ENCODE measurements at regions not wholly inside any gene's neighbourhood (a gene's known extent, or its start where the extent isn't known, plus 50 kb on each side); places are given as distances from the start of the nearest gene placed in this dataset.

GRCh38 chr2:156728328-156728727, 292.1 kb downstream of the GPD2 start (continued):
- TF ChIP-seq EZH2 (IDR thresholded peaks at IDR 0.05; ENCODE audit: low read depth, unreplicated experiment) = no peak
- no peak for TF ChIP-seq CREB1 (CRISPR knock-in tag; IDR thresholded peaks at IDR 0.05; ENCODE audit: low read depth)
- no peak for TF ChIP-seq NANOG (IDR thresholded peaks at IDR 0.05; ENCODE audit: borderline replicate concordance)

- DNase-seq (ENCODE audit: low spot score) (no peak), ATAC-seq (no peak)
- Mint-ChIP-seq H3K27ac (no peak overlapping the region), H3K4me1 (peaks cover 27% of the 10 kb centered on the region), H3K9me3 (no peaks in the 10 kb centered on the region; the same call in 2 of the 3 replicates), H3K36me3 (ENCODE audit: low read depth) (no peaks in the 10 kb centered on the region), H3K4me3 (no peak overlapping the region), H3K27me3 (ENCODE audit: insufficient read depth, low read depth, poor library complexity) (no peaks in the 10 kb centered on the region)
- no peaks in the 10 kb centered on the region for H3K36me3 ChIP-seq (ENCODE audit: insufficient read depth)
- no peak for TF ChIP-seq REST (IDR thresholded peaks at IDR 0.05; ENCODE audit: unreplicated experiment)
- no peak for TF ChIP-seq EZH2 (IDR thresholded peaks at IDR 0.05; ENCODE audit: low read depth, unreplicated experiment)
- TF ChIP-seq STAT1 (IDR thresholded peaks at IDR 0.05; ENCODE audit: unreplicated experiment) = no peak
- no peak for TF ChIP-seq ZNF114 (CRISPR knock-in tag; IDR thresholded peaks at IDR 0.05)
- TF ChIP-seq CREB1 (CRISPR knock-in tag; IDR thresholded peaks at IDR 0.05; ENCODE audit: low read depth) = no peak
- no peak for TF ChIP-seq POLR2AphosphoS5 (IDR thresholded peaks at IDR 0.05; ENCODE audit: low read depth)
- TF ChIP-seq EZH2phosphoT487 (IDR thresholded peaks at IDR 0.05; ENCODE audit: unreplicated experiment) = no peak
- no peaks in the 10 kb centered on the region for H3F3A ChIP-seq (replicated peaks; ENCODE audit: low read depth)
- H3K4me2 ChIP-seq = no peak overlapping the region
- no peaks in the 10 kb centered on the region for H3K79me2 ChIP-seq (replicated peaks; ENCODE audit: insufficient read depth)
- no peak overlapping the region for H2AFZ ChIP-seq
- no peak overlapping the region for H3K4me3 ChIP-seq
- H3K27me3 ChIP-seq (ENCODE audit: insufficient read depth) = no peaks in the 10 kb centered on the region
- H3K27ac ChIP-seq (ENCODE audit: low read depth) = no peak overlapping the region
- H3K9me2 ChIP-seq (ENCODE audit: insufficient read depth) = peaks cover 5% of the 10 kb centered on the region; the same call in 1 of the 2 replicates
- peaks cover 29% of the 10 kb centered on the region for H3K4me1 ChIP-seq (ENCODE audit: insufficient read depth)
- H4K20me1 ChIP-seq (replicated peaks; ENCODE audit: insufficient read depth) = no peaks in the 10 kb centered on the region
Observed at GRCh38 chr2:156731506-156731905, 295.3 kb downstream of the GPD2 start.

GRCh38 chr2:156736950-156737349, 300.8 kb downstream of the GPD2 start:
- no peak overlapping the region for H3K4me3 ChIP-seq
- no peaks in the 10 kb centered on the region for H4K20me1 ChIP-seq (replicated peaks; ENCODE audit: insufficient read depth)
- H3F3A ChIP-seq (replicated peaks; ENCODE audit: low read depth) = no peaks in the 10 kb centered on the region
- H3K27ac ChIP-seq (ENCODE audit: low read depth) = no peak overlapping the region
- Mint-ChIP-seq H3K36me3 (ENCODE audit: low read depth) (no peaks in the 10 kb centered on the region), H3K4me1 (peaks cover 20% of the 10 kb centered on the region), H3K4me3 (no peak overlapping the region), H3K27ac (no peak overlapping the region), H3K9me3 (no peaks in the 10 kb centered on the region), H3K27me3 (ENCODE audit: insufficient read depth, low read depth, poor library complexity) (no peaks in the 10 kb centered on the region)
- no peaks in the 10 kb centered on the region for H3K27me3 ChIP-seq (ENCODE audit: insufficient read depth)
- no peaks in the 10 kb centered on the region for H3K9me2 ChIP-seq (ENCODE audit: insufficient read depth)
- DNase-seq (ENCODE audit: low spot score) = no peak
- no peak overlapping the region for H3K4me2 ChIP-seq
- no peak for ATAC-seq
- no peaks in the 10 kb centered on the region for H3K36me3 ChIP-seq (ENCODE audit: insufficient read depth)
- no peak overlapping the region for H2AFZ ChIP-seq
- H3K79me2 ChIP-seq (replicated peaks; ENCODE audit: insufficient read depth) = no peaks in the 10 kb centered on the region
- peaks cover 16% of the 10 kb centered on the region; the same call in 1 of the 2 replicates for H3K4me1 ChIP-seq (ENCODE audit: insufficient read depth)
- TF ChIP-seq, protein P1, sequence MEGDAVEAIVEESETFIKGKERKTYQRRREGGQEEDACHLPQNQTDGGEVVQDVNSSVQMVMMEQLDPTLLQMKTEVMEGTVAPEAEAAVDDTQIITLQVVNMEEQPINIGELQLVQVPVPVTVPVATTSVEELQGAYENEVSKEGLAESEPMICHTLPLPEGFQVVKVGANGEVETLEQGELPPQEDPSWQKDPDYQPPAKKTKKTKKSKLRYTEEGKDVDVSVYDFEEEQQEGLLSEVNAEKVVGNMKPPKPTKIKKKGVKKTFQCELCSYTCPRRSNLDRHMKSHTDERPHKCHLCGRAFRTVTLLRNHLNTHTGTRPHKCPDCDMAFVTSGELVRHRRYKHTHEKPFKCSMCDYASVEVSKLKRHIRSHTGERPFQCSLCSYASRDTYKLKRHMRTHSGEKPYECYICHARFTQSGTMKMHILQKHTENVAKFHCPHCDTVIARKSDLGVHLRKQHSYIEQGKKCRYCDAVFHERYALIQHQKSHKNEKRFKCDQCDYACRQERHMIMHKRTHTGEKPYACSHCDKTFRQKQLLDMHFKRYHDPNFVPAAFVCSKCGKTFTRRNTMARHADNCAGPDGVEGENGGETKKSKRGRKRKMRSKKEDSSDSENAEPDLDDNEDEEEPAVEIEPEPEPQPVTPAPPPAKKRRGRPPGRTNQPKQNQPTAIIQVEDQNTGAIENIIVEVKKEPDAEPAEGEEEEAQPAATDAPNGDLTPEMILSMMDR (conservative IDR thresholded peaks at IDR 0.05; ENCODE audit: low read depth in 2 of 2) = no peak
- TF ChIP-seq ETS1 (IDR thresholded peaks at IDR 0.05) (no peak), POLR2AphosphoS5 (IDR thresholded peaks at IDR 0.05; ENCODE audit: low read depth) (no peak), EZH2phosphoT487 (IDR thresholded peaks at IDR 0.05; ENCODE audit: unreplicated experiment) (no peak), ZNF331 (CRISPR knock-in tag; IDR thresholded peaks at IDR 0.05; ENCODE audit: low read depth) (no peak), NANOG (IDR thresholded peaks at IDR 0.05; ENCODE audit: borderline replicate concordance) (no peak), CREB1 (CRISPR knock-in tag; IDR thresholded peaks at IDR 0.05; ENCODE audit: low read depth) (no peak), EZH2 (IDR thresholded peaks at IDR 0.05; ENCODE audit: low read depth, unreplicated experiment) (no peak), STAT1 (IDR thresholded peaks at IDR 0.05; ENCODE audit: unreplicated experiment) (no peak)
